HK-2 (cell line): ENCODE measurements at regions not wholly inside any gene's neighbourhood (a gene's known extent, or its start where the extent isn't known, plus 50 kb on each side); places are given as distances from the start of the nearest gene placed in this dataset.

Experiments used
- DNase-seq: peaks from one replicate; pipeline ENCODE4 v3.0.0-alpha.2; 2018; ENCODE audit not compliant: unreplicated experiment

- no peak for DNase-seq
These were observed 72.3 kb upstream of the SOX4 start for GRCh38 chr6:21521276-21521675.

GRCh38 chr6:21522143-21522747, 71.3 kb upstream of the SOX4 start:
- no peak for DNase-seq

- DNase-seq: no peak
These were observed 70.6 kb upstream of the SOX4 start for GRCh38 chr6:21522797-21523456.

GRCh38 chr6:21523652-21524051, 69.9 kb upstream of the SOX4 start:
- no peak for DNase-seq

GRCh38 chr6:21524201-21524600, 69.3 kb upstream of the SOX4 start:
- DNase-seq: no peak

- no peak for DNase-seq
These were observed 66.6 kb upstream of the SOX4 start for GRCh38 chr6:21526974-21527373.

- DNase-seq: no peak
These were observed 65.8 kb upstream of the SOX4 start for GRCh38 chr6:21527731-21528130.

- DNase-seq: no peak
These were observed 64.1 kb upstream of the SOX4 start for GRCh38 chr6:21529431-21529830.

GRCh38 chr6:21531393-21531792, 62.2 kb upstream of the SOX4 start:
- no peak for DNase-seq

- no peak for DNase-seq
These were observed 59.9 kb upstream of the SOX4 start for GRCh38 chr6:21533678-21534077.

GRCh38 chr6:21536280-21536766, 57.2 kb upstream of the SOX4 start:
- DNase-seq: no peak

GRCh38 chr6:21537637-21538036, 55.9 kb upstream of the SOX4 start:
- no peak for DNase-seq

- DNase-seq: peak; percentile 2
These were observed 55.3 kb upstream of the SOX4 start for GRCh38 chr6:21538186-21538798.

GRCh38 chr6:21539621-21540100, 53.9 kb upstream of the SOX4 start:
- no peak for DNase-seq
